OCI-LY3 (cell line): ENCODE measurements at regions not wholly inside any gene's neighbourhood (a gene's known extent, or its start where the extent isn't known, plus 50 kb on each side); places are given as distances from the start of the nearest gene placed in this dataset.
"Not testable (repeated sequence)": the region's sequence is repeated elsewhere in the genome, so short reads cannot be mapped to it uniquely, and the experiment has no call there.

Experiments
- H2AFZ ChIP-seq: fragments of 200-600, 300-600 bp; shearing (Covaris generic); 2 replicates; pipeline ENCODE4 v1.6.0; 2014; ENCODE audit warnings: antibody characterized with exemption, low read depth, low read length
- H3K27ac ChIP-seq: fragments of 200-600, 300-600 bp; sonication (generic); 2 replicates; pipeline ENCODE4 v1.5.1; 2014; ENCODE audit warnings: mild to moderate bottlenecking, low read length, moderate library complexity, mixed read lengths
- H3K27me3 ChIP-seq: fragments of 200-600, 300-600 bp; sonication (generic); 2 replicates; pipeline ENCODE4 v1.6.1; 2014; ENCODE audit warnings: low read depth, low read length, mixed read lengths
- H3K36me3 ChIP-seq: fragments of 200-600, 300-600 bp; sonication (generic); replicated peaks from 2 replicates; pipeline ENCODE3; 2014; ENCODE audit warnings: low read depth, low read length, mixed read lengths
- H3K4me1 ChIP-seq: fragments of 300-600, 200-600 bp; sonication (generic); 2 replicates; pipeline ENCODE4 v1.6.1; 2014; ENCODE audit warnings: low read length, mixed read lengths
- H3K4me2 ChIP-seq: fragments of 200-600, 300-600 bp; sonication (generic); 2 replicates; pipeline ENCODE4 v1.6.1; 2014; ENCODE audit warnings: low read length, mixed read lengths
- H3K4me3 ChIP-seq: fragments of 300-600, 200-600 bp; sonication (generic); 2 replicates; pipeline ENCODE4 v1.5.1; 2014; ENCODE audit warnings: antibody characterized with exemption, mild to moderate bottlenecking, low read length, moderate library complexity
- H3K79me2 ChIP-seq: fragments of 300-600, 200-600 bp; shearing (Covaris generic); 2 replicates; pipeline ENCODE4 v1.6.1; 2014; ENCODE audit warnings: mild to moderate bottlenecking, low read length, mixed read lengths
- H3K9ac ChIP-seq: fragments of 300-600, 200-600 bp; shearing (Covaris generic); 2 replicates; pipeline ENCODE4 v1.6.0; 2014; ENCODE audit warnings: mild to moderate bottlenecking, low read length, moderate library complexity
- H3K9me3 ChIP-seq: fragments of 200-600, 300-600 bp; shearing (Covaris generic); 2 replicates; pipeline ENCODE4 v1.6.1; 2014; ENCODE audit warnings: low read length, mixed read lengths; ENCODE audit not compliant: insufficient read depth
- H4K20me1 ChIP-seq: fragments of 200-600, 300-600 bp; sonication (generic); 2 replicates; pipeline ENCODE4 v1.6.1; 2016; ENCODE audit warnings: low read length, mixed read lengths; ENCODE audit not compliant: insufficient read depth
- EZH2phosphoT487 ChIP-seq: fragments of 200-600 bp; shearing (Covaris generic); IDR thresholded peaks from 2 replicates; pipeline ENCODE4 v1.6.1; 2018; ENCODE audit warnings: antibody characterized with exemption, mixed run types, low read depth
- TF ChIP-seq, protein P1 (sequence below): fragments of 200-600, 300-600 bp; sonication (generic); IDR thresholded peaks from 2 replicates; pipeline ENCODE4 v1.5.1; 2014; ENCODE audit warnings: antibody characterized with exemption, low read length, low read depth

DNA sequence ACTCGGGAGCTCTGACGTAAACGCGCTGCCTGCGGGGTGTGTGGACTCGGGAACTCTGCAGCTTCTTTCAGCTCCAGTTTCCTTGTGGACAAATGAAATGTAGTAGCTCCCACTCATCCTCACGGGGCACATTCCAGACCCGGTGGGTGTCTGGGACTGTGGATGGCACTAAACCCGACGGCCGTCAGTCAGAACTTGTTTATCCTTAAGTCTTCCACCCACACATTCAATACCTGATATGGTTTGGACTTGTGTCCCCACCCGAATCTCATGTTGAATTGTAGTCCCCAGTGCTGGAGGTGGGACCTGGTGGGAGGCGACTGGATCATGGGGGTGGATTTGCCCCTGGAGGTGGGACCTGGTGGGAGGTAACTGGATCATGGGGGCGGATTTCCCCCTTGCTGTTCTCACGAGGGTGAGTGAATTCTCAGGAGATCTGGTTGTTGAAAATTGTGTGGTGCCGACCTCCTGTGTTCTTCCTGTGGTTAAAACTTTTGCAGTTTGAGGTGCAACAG, 81.2 kb upstream of the SNTG2 start:
- Histone ChIP-seq H3K4me2 (no peak overlapping the region), H3K79me2 (no peaks in the 10 kb centered on the region), H4K20me1 (no peaks in the 10 kb centered on the region), H3K4me1 (no peaks in the 10 kb centered on the region), H2AFZ (no peak overlapping the region), H3K36me3 (no peaks in the 10 kb centered on the region), H3K4me3 (no peak overlapping the region), H3K27me3 (peaks cover 9% of the 10 kb centered on the region), H3K27ac (no peak overlapping the region), H3K9me3 (no peaks in the 10 kb centered on the region), H3K9ac (no peak overlapping the region)
- TF ChIP-seq, protein P1, sequence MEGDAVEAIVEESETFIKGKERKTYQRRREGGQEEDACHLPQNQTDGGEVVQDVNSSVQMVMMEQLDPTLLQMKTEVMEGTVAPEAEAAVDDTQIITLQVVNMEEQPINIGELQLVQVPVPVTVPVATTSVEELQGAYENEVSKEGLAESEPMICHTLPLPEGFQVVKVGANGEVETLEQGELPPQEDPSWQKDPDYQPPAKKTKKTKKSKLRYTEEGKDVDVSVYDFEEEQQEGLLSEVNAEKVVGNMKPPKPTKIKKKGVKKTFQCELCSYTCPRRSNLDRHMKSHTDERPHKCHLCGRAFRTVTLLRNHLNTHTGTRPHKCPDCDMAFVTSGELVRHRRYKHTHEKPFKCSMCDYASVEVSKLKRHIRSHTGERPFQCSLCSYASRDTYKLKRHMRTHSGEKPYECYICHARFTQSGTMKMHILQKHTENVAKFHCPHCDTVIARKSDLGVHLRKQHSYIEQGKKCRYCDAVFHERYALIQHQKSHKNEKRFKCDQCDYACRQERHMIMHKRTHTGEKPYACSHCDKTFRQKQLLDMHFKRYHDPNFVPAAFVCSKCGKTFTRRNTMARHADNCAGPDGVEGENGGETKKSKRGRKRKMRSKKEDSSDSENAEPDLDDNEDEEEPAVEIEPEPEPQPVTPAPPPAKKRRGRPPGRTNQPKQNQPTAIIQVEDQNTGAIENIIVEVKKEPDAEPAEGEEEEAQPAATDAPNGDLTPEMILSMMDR = no peak
- TF ChIP-seq EZH2phosphoT487 = no peak

- not testable (repeated sequence) for H2AFZ ChIP-seq, H3K9ac ChIP-seq, H3K4me2 ChIP-seq, H3K4me1 ChIP-seq, H3K27me3 ChIP-seq, H3K9me3 ChIP-seq, H3K27ac ChIP-seq, H3K36me3 ChIP-seq, H3K4me3 ChIP-seq, H4K20me1 ChIP-seq, H3K79me2 ChIP-seq
Measured at GRCh38 chr2:868857-869256, 81.8 kb upstream of the SNTG2 start.

DNA sequence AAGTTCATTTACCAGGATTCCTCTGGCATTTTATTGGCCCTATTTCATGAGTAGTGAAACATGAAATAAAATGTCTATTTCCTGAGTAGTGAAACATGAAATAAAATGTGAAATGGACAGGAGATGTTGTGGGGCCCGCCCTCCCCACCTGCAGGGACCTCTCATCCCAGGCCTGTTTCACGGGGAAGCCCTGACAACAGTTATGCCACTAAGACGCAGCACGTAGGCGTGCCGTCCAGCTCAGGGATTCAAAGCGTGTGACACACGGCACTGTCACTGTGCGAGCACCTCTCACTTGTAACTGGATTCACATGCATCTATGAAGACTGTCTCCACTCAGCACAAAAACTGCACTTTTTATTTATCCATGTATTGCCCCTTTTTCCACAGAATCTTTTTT, 83.4 kb upstream of the SNTG2 start:
- Histone ChIP-seq H3K27ac (no peak overlapping the region), H3K9ac (no peak overlapping the region), H3K36me3 (no peaks in the 10 kb centered on the region), H3K27me3 (peaks cover 1% of the 10 kb centered on the region; the same call in 1 of the 2 replicates), H3K9me3 (no peaks in the 10 kb centered on the region), H3K4me1 (no peaks in the 10 kb centered on the region), H2AFZ (no peak overlapping the region), H3K4me2 (no peak overlapping the region), H3K79me2 (no peaks in the 10 kb centered on the region), H3K4me3 (no peak overlapping the region), H4K20me1 (no peaks in the 10 kb centered on the region)
- TF ChIP-seq, protein P1 = no peak
- no peak for TF ChIP-seq EZH2phosphoT487

GRCh38 chr2:866887-867286, 83.8 kb upstream of the SNTG2 start:
- no peak overlapping the region for H2AFZ ChIP-seq
- H3K79me2 ChIP-seq = no peaks in the 10 kb centered on the region
- H3K4me1 ChIP-seq = no peaks in the 10 kb centered on the region
- no peak overlapping the region for H3K4me2 ChIP-seq
- H3K9me3 ChIP-seq = no peaks in the 10 kb centered on the region
- no peak overlapping the region for H3K9ac ChIP-seq
- no peaks in the 10 kb centered on the region for H3K27me3 ChIP-seq
- no peak overlapping the region for H3K4me3 ChIP-seq
- TF ChIP-seq, protein P1 = no peak
- TF ChIP-seq EZH2phosphoT487 = no peak
- no peaks in the 10 kb centered on the region for H4K20me1 ChIP-seq
- no peaks in the 10 kb centered on the region for H3K36me3 ChIP-seq
- H3K27ac ChIP-seq = no peak overlapping the region
